ENCODE measurements at regions not wholly inside any gene's neighbourhood (a gene's known extent, or its start where the extent isn't known, plus 50 kb on each side); places are given as distances from the start of the nearest gene placed in this dataset.

DNA sequence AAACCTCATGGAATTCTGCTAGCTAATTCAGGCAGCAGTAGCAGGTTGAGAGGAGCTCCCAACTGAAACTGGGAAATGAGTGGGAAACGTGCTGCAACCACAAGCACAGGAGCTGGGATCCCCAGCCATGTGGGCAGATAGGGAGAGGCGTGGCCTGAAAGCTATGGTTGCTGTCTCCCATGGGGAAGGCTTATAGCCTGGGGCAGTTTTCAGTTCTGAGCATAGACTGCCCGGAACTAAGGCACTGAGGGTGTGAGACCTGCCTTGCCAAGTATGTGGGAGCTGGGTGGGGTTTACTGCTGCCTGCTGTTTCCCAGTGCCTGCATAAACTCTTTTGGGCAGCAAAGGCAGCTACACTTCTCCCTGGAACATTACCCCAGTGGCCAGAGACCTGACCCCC, 229.5 kb downstream of the TUSC7 start:
- DNase-seq, result no peak

- DNase-seq, result no peak
Observed at GRCh38 chr3:116939550-116939949, 230.0 kb downstream of the TUSC7 start.

DNA sequence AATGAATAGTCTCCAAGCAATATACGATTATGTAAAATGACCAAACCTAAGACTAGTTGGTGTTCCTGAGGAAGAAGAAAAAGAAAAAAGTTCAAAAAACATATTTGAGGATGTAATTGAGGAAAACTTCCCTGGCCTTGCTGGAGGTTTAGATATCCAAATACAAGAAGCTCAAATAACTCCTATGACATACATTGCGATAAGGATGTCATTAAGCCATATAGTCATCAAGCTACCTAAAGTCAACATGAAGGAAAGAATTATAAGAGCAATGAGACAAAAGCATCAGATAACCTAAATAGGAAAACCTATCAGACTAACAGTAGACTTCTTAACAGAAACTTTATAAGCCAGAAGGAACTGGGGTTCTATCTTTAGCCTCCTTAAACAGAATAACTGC, 231.1 kb downstream of the TUSC7 start:
- no peak for DNase-seq

GRCh38 chr3:116946376-116946775, 236.8 kb downstream of the TUSC7 start:
- no peak for DNase-seq

DNA sequence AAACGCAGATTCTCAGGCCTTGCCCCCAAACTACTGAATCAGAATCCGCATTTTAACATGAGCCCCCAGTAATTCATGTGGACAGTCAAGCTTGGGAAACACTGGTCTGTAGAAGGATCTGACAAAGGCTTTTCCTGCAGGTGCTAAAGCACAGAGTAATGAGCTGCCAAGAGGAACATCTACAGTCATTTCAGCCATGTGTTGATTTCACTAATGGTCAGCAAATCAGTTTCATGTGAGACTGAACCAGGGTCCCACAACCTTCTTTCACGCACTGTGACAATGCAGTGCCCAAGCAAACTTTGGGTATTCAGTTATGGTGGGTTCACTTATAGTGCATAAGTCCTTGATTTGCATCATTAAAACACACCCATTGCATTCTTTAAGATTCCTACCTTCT, 237.6 kb downstream of the TUSC7 start:
- DNase-seq, result no peak

GRCh38 chr3:116947809-116948208, 238.2 kb downstream of the TUSC7 start:
- DNase-seq, result no peak

DNA sequence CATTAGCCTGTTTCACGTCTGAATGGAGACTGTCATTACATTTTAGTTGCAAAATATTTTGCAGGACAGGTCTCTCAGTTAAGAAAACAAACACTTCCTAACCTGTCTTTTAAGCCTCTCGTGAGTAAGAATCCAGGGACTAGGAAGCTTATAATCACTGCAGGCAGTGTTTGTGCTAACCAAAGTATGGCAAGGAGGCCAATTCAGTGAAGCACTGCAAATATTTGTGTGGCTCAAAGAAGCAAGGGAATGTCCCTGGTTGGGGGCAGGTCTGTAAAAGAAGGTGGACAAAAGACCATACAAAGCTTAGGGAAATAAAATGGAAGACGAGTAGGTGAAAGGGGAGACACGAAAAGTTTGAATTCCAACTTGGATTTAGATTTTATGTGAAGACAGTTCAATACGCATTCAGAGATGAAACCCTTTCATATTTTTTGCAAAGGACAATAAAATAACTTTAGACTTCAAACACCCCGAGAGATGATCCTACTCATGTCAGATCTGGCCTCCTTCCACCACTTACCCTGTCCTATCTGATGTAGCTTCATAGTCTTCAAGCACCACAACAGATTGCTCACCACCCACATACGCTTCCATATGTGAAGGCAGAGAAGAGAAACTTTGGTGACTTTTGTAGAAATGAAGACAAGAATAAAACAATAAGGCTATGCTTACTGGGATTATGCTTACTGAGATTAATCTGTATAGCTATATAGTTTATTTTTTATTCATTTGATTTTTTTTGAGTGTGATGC, 240.9 kb downstream of the TUSC7 start:
- DNase-seq, result no peak

GRCh38 chr3:116951610-116952009, 242.0 kb downstream of the TUSC7 start:
- DNase-seq, result no peak

GRCh38 chr3:116958291-116958690, 248.7 kb downstream of the TUSC7 start:
- no peak for DNase-seq

- DNase-seq, result no peak
Observed at GRCh38 chr3:116961106-116961505, 251.5 kb downstream of the TUSC7 start.

DNA sequence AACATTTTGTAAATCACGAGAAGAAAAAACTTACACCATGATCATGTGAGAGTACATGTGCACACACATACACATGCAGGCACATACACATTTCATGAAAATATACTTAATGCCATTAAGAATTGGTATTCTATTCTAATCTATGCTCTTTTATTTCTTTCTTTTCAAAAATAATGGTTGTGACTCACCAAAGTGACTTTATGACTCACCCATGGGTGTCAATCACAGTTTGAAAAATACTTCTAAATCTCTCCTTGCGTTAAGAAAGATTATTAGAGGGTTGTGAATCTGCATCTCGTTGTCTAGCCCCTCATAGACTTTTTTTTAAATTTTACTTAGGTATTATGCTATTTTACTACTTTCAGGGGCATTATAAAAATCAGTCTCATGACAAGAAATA, 254.2 kb downstream of the TUSC7 start:
- no peak for DNase-seq

GRCh38 chr3:116966649-116967048, 257.1 kb downstream of the TUSC7 start:
- no peak for DNase-seq

DNA sequence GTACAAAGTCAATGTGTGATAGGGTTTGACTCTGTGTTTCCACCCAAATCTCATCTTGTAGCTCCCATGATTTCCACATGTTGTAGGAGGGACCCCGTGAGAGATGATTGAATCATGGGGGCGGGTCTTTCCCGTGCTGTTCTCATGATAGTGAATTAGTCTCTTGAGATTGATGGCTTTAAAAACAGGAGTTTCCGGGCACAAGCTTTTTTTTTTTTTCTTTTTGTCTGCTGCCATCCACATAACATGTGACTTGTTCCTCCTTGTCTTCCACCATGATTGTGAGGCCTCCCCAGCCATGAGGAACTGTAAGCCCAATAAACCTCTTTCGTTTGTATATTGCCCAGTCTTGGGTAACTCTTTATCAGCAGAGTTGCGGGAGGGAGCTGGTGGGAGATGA, 259.6 kb downstream of the TUSC7 start:
- no peak for DNase-seq

DNA sequence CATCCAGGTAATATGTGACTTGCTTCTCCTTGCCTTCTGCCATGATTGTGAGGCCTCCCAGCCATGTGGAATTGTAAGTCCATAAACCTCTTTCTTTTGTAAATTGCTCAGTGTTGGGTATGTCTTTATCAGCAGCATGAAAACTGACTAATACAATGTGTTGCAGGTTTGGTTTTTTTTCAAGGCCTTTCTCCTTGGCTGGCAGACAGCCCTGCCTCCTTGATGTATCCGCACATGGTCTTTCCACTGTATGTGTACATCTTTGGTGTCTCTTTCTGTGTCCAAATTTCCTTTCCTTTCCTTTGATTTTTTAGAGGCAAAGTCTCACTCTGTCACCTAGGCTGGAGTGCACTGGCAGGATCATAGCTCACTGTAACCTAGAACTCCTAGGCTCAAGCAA, 260.1 kb downstream of the TUSC7 start:
- no peak for DNase-seq

DNA sequence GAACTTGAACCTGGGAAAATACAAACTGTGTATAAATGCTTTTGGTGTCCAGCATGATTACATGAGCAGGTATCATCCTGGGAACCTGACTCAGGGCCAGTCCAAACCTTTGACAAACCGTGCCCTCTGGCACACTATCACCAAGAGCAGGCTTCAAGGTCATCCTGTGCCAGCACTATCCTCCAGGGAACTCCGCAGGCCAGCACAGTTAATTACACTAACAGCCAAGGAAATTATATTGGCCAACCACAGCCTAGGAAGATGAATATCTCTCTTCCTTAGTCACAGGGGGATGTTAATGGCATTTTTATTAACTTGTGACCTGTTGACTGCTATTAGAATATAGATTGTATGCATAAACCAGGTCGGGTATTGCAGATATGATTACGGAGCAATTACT, 262.0 kb downstream of the TUSC7 start:
- no peak for DNase-seq

- DNase-seq, result no peak
Observed at GRCh38 chr3:116974702-116975101, 265.1 kb downstream of the TUSC7 start.

DNA sequence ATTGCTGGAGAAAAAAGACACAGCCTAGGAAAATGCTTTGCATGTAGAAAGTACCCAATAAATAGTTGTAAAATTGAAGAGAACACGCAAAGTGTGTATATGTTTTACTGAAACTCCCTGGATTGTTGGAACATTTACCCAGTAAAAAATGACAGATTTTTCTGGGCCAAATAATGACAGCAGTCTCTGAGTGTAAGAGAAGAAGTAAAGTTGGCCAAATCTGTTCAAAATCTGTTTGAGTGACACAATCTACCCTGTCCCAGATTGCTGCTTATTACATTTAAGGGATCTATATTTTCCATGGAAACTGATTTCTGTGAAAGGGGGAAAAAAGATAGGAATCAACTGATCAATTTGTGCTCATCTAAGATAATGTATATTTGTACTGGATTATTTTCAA, 267.9 kb downstream of the TUSC7 start:
- DNase-seq, result no peak

GRCh38 chr3:116980099-116980498, 270.5 kb downstream of the TUSC7 start:
- DNase-seq, result no peak

GRCh38 chr3:116981089-116981488, 271.5 kb downstream of the TUSC7 start:
- DNase-seq, result no peak

DNA sequence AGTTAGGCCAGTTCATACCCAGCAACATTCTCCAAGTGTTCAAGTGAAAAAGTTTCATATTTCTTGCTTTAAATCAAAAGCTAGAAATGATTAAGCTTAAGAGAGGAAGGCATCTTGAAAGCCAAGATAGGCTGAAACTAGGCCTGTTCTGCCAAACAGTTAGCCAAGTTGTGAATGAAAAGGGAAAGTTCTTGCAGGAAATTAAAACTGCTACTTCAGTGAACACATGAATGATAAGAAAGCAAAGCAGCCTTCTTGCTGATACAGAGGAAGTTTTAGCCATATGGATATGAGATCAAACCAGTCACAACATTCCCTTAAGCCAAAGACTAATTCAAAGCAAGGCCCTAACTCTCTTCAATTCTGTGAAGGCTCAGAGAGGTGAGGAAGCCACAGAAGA, 274.7 kb downstream of the TUSC7 start:
- no peak for DNase-seq

- no peak for DNase-seq
Observed at GRCh38 chr3:116994351-116994879, 284.8 kb downstream of the TUSC7 start.

GRCh38 chr3:117003501-117003900, 293.9 kb downstream of the TUSC7 start:
- no peak for DNase-seq

DNA sequence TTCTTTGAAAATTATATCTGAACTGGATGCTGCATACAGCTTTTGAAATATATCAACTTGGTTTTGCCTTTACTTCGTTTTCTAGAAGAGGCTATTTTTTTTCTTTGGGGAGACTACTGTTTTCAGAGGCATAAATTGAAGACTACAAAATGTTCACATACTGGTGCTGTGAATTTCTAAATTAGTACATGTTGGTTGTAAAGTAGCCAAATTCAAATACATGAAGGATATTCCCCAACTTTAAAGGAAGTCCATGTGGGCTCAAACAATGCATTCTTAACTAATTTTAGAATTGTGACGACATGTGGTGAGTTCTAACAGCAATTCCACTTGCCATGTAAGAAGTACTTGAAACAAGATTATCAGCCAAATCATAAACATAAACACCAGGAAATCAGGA, 295.7 kb downstream of the TUSC7 start:
- DNase-seq, result no peak

- no peak for DNase-seq
Observed at GRCh38 chr3:117005911-117006522, 296.4 kb downstream of the TUSC7 start.

GRCh38 chr3:117010318-117010717, 300.7 kb downstream of the TUSC7 start:
- DNase-seq, result no peak

Data from activated T-cell treated with anti-CD3 and anti-CD28 coated beads, Interleukin-2, amount 50 U/mL, for 48 hours (primary cell).